ENCODE measurements at regions not wholly inside any gene's neighbourhood (a gene's known extent, or its start where the extent isn't known, plus 50 kb on each side); places are given as distances from the start of the nearest gene placed in this dataset.

- no peak for DNase-seq
These were observed 609.5 kb downstream of the BRD1 start for GRCh38 chr22:49218142-49218541.

- DNase-seq = no peak
These were observed 611.1 kb downstream of the BRD1 start for GRCh38 chr22:49216579-49216978.

- DNase-seq = no peak
These were observed 611.8 kb downstream of the BRD1 start for GRCh38 chr22:49215840-49216239.

GRCh38 chr22:49214976-49215375, 612.7 kb downstream of the BRD1 start:
- DNase-seq = no peak

- no peak for DNase-seq
These were observed 613.8 kb downstream of the BRD1 start for GRCh38 chr22:49213731-49214352.

GRCh38 chr22:49212466-49212865, 615.2 kb downstream of the BRD1 start:
- DNase-seq = no peak

- DNase-seq = no peak
These were observed 615.7 kb downstream of the BRD1 start for GRCh38 chr22:49212002-49212401.

- DNase-seq = no peak
These were observed 616.5 kb downstream of the BRD1 start for GRCh38 chr22:49211176-49211575.

- DNase-seq = no peak
These were observed 617.1 kb downstream of the BRD1 start for GRCh38 chr22:49210606-49211005.

- DNase-seq = no peak
These were observed 618.0 kb downstream of the BRD1 start for GRCh38 chr22:49209452-49210195.

- no peak for DNase-seq
These were observed 618.9 kb downstream of the BRD1 start for GRCh38 chr22:49208768-49209252.

GRCh38 chr22:49208004-49208402, 619.7 kb downstream of the BRD1 start:
- no peak for DNase-seq

- no peak for DNase-seq
These were observed 620.4 kb downstream of the BRD1 start for GRCh38 chr22:49207008-49208003.

GRCh38 chr22:49206281-49206680, 621.4 kb downstream of the BRD1 start:
- DNase-seq = no peak

GRCh38 chr22:49205483-49205800, 622.2 kb downstream of the BRD1 start:
- DNase-seq = no peak

GRCh38 chr22:49204599-49205482, 622.8 kb downstream of the BRD1 start:
- no peak for DNase-seq

GRCh38 chr22:49203859-49204598, 623.6 kb downstream of the BRD1 start:
- DNase-seq = no peak

GRCh38 chr22:49203091-49203858, 624.4 kb downstream of the BRD1 start:
- DNase-seq = no peak

- no peak for DNase-seq
These were observed 625.4 kb downstream of the BRD1 start for GRCh38 chr22:49202226-49202625.

GRCh38 chr22:49201046-49201970, 626.4 kb downstream of the BRD1 start:
- DNase-seq = no peak
